ENCODE measurements at regions not wholly inside any gene's neighbourhood (a gene's known extent, or its start where the extent isn't known, plus 50 kb on each side); places are given as distances from the start of the nearest gene placed in this dataset.

GRCh38 chr7:87047-87446 lies 105.3 kb upstream of the FAM20C start:
- TF ChIP-seq FOXM1 (IDR thresholded peaks at IDR 0.05; ENCODE audit: borderline replicate concordance, low read depth) (no peak), YY1 (IDR thresholded peaks at IDR 0.05; ENCODE audit: low read depth) (no peak), MAX (IDR thresholded peaks at IDR 0.05) (no peak), REST (IDR thresholded peaks at IDR 0.05; ENCODE audit: low read depth) (no peak), TEAD4 (IDR thresholded peaks at IDR 0.05) (no peak)
